Ascending aorta (tissue), 2 donors: ENCODE measurements at regions not wholly inside any gene's neighbourhood (a gene's known extent, or its start where the extent isn't known, plus 50 kb on each side); places are given as distances from the start of the nearest gene placed in this dataset.

ENCODE experiments used
- DNase-seq, 2 donors: peaks; one replicate each; pipeline ENCODE4 v3.0.0-alpha.2; 2019; ENCODE audit warnings: low spot score in 2 of 2
- H3K27ac ChIP-seq, 2 donors: fragments of 200-600 bp; sonication (generic); one replicate each; pipeline ENCODE4 v1.5.1; 2016 to 2017; ENCODE audit warnings: mild to moderate bottlenecking in 1 of 2
- H3K27me3 ChIP-seq: fragments of 200-600 bp; sonication (generic); one replicate; pipeline ENCODE4 v1.5.1; 2017
- H3K36me3 ChIP-seq, 2 donors: fragments of 200-600 bp; sonication (generic); one replicate each; pipeline ENCODE4 v1.5.1; 2016
- H3K4me1 ChIP-seq, 2 donors: fragments of 200-600 bp; sonication (generic); one replicate each; pipeline ENCODE4 v1.5.1; 2016 to 2017; ENCODE audit warnings: mild to moderate bottlenecking in 1 of 2
- H3K4me3 ChIP-seq, 2 donors: fragments of 200-600 bp; sonication (generic); one replicate each; pipeline ENCODE4 v1.5.1; 2016 to 2017; ENCODE audit warnings: mild to moderate bottlenecking in 1 of 2
- H3K9me3 ChIP-seq, 2 donors: fragments of 200-600 bp; sonication (generic); one replicate each; pipeline ENCODE4 v1.5.1; 2016
- CTCF ChIP-seq, 3 experiments: fragments of 200-600 bp in 2 of 3; fragments of 450-650 bp in 1 of 3; sonication (generic) in 2 of 3; IDR thresholded peaks; one replicate each; pipeline ENCODE4 v1.5.1; 2016 to 2019; ENCODE audit warnings: antibody characterized with exemption in 3 of 3, mild to moderate bottlenecking in 1 of 3, moderate library complexity in 1 of 3
- intact Hi-C: fragments of 100-400 bp; cut with DNase I; formaldehyde crosslinking; loops from one replicate; pipeline ENCODE4 v1.15.1; 2023

GRCh38 chr13:74193391-74193790, 59.2 kb upstream of the KLF12 start:
- no peaks in the 10 kb centered on the region for H3K9me3 ChIP-seq
- DNase-seq = no peak
- TF ChIP-seq CTCF (IDR thresholded peaks at IDR 0.05) = no peak
- H3K36me3 ChIP-seq = no peaks in the 10 kb centered on the region
- H3K4me1 ChIP-seq = no peaks in the 10 kb centered on the region
- no peak overlapping the region for H3K4me3 ChIP-seq
- intact Hi-C loops = no loop called here
- no peak overlapping the region for H3K27ac ChIP-seq
- H3K27me3 ChIP-seq = no peaks in the 10 kb centered on the region

DNA sequence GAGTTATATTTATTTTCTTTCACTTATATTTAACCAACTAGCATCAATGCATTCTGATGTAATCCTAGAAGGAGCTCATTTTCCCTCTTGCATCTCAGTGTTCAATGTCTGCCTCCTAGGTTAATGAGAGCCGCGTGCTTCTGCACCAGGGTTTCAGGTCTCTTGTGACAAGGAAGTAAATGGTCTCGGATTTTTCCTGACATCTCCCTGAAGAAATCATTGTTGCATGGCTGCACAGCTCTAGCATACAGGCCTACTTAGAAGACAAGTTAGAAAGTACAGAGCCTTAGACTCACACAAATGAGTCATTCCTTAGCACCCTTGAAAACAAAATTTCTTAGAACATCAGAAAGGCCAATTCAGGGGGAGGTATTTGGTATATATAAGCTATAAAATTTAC, 57.2 kb upstream of the KLF12 start:
- H3K4me3 ChIP-seq = no peak overlapping the region
- no peaks in the 10 kb centered on the region for H3K36me3 ChIP-seq
- TF ChIP-seq CTCF (IDR thresholded peaks at IDR 0.05) = no peak
- no peaks in the 10 kb centered on the region for H3K4me1 ChIP-seq
- no peaks in the 10 kb centered on the region for H3K9me3 ChIP-seq
- intact Hi-C loops = no loop called here
- no peaks in the 10 kb centered on the region for H3K27me3 ChIP-seq
- no peak overlapping the region for H3K27ac ChIP-seq
- DNase-seq = no peak

DNA sequence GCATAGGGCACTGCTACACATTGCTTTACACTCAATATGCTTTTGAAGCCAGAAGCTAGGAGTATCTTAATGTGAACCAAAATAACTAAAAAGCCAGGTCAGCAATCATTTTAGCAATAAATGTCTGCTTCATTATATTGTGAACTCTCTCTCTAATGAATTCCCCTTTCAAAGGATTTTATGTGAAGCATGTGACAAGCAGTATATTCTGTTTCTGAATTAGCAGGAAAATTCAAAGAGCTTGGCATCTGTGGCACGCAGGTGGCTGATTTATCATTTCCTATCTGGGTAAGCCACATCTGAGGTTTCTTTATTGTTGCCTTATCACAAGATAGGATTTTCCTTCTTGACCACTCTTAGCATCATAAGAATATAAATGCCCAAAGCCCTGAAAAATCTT, 56.8 kb upstream of the KLF12 start:
- intact Hi-C loops = no loop called here
- Histone ChIP-seq H3K27me3 (no peaks in the 10 kb centered on the region), H3K9me3 (no peaks in the 10 kb centered on the region), H3K4me1 (no peaks in the 10 kb centered on the region), H3K36me3 (no peaks in the 10 kb centered on the region), H3K27ac (no peak overlapping the region), H3K4me3 (no peak overlapping the region)
- no peak for TF ChIP-seq CTCF (IDR thresholded peaks at IDR 0.05)
- no peak for DNase-seq

- no peak for TF ChIP-seq CTCF (IDR thresholded peaks at IDR 0.05)
- intact Hi-C loops = no loop called here
Measured at GRCh38 chr13:74187564-74187963, 53.4 kb upstream of the KLF12 start.

GRCh38 chr13:74184283-74184682, 50.1 kb upstream of the KLF12 start:
- no peak for DNase-seq
- no peak for TF ChIP-seq CTCF (IDR thresholded peaks at IDR 0.05)
- no peak overlapping the region for H3K27ac ChIP-seq
- H3K27me3 ChIP-seq = no peaks in the 10 kb centered on the region
- H3K36me3 ChIP-seq = no peaks in the 10 kb centered on the region
- intact Hi-C loops = no loop called here
- no peaks in the 10 kb centered on the region for H3K9me3 ChIP-seq
- H3K4me1 ChIP-seq = no peaks in the 10 kb centered on the region
- H3K4me3 ChIP-seq = no peak overlapping the region

More at GRCh38 chr13:74187564-74187963, 53.4 kb upstream of the KLF12 start:
- H3K27ac ChIP-seq = no peak overlapping the region
- no peaks in the 10 kb centered on the region for H3K4me1 ChIP-seq
- no peaks in the 10 kb centered on the region for H3K36me3 ChIP-seq
- no peak for DNase-seq
- H3K9me3 ChIP-seq = no peaks in the 10 kb centered on the region
- H3K27me3 ChIP-seq = no peaks in the 10 kb centered on the region
- H3K4me3 ChIP-seq = no peak overlapping the region
